T47D (cell line): ENCODE measurements at regions not wholly inside any gene's neighbourhood (a gene's known extent, or its start where the extent isn't known, plus 50 kb on each side); places are given as distances from the start of the nearest gene placed in this dataset.

Source experiments
- DNase-seq, 2 experiments: peaks; one replicate each; pipeline versions ENCODE4 v3.0.0 to v3.0.0-alpha.2; 2011 to 2012; ENCODE audit warnings: low read depth in 1 of 2, low spot score in 1 of 2
- JUND ChIP-seq: IDR thresholded peaks from 2 replicates; pipeline ENCODE4 v1.6.1; 2012; ENCODE audit warnings: low read depth
- in situ Hi-C: cut with HindIII; loops from 2 replicates; pipeline ENCODE4 v1.10.0; 2016; ENCODE audit warnings: low sequenced_read_pairs, low pct_unique_long_range_greater_than_20kb

DNA sequence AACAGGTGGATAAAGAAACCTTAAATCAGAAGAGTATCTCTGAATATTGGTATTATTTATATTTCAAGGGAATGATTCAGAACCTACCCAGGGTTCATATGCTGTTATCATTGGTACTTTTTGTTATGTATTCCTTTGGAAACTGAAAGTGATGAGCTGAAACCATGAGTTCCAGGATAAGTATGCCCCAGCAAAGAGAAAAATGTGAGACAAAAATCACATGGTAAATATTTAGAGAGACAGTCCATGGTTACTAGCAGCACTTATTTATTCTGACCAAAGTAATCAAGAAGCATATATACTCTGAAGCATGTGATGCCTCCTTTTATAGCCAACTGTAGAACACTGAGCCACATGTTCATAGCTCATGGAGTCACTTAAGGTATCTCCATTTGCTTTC, 277.7 kb downstream of the ARAP2 start:
- no peak for TF ChIP-seq JUND
- peak in 1 of 2 experiments; percentile 5 for DNase-seq
- in situ Hi-C loops, result no loop called here

DNA sequence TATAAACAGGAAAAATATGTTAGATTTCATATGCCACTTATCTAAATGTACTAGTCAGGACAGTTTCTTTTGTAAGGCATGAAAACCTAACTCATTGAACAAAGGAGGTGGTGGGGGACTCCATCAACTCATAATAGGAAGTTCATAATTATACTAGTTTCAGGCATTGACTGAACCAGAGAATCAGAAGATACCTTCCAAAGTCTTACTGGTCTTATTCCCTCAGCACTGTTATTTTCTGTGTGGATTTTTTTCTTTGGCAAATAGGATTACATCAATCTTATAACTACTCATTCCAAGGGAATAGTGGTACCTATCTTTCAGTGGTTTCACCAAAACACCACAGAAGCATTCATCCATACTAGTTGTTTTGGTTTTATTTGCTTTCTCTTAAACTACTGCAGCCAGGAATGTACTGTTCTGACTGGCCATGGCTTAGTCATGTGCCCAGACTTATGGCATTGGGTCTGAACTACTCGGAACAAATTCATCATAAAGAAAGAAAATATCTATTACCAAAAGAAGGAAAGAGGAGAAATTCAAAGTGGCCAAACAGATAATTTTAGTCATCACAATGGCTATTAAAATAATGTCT, 273.9 kb downstream of the ARAP2 start:
- no peak for DNase-seq
- TF ChIP-seq JUND, result no peak
- in situ Hi-C loops, result no loop called here

DNA sequence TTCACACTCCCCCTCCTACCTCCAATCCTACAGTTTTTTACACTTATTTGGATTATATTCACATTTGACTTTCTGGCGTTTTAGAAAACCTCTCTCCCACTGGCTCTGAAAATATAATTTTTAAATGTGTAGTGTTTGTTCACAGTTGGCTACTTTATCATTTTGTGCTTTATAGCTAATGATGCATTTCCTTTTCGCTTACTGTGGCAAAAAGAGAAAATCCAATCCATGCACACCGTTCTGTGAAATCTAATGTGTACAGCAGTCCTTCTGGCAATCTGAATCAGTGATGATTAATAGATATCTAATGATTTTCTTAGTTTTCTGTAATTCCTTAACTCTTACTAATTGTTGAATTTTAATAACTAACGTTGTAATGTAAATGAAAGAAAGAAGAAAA, 271.5 kb downstream of the ARAP2 start:
- in situ Hi-C loops, result no loop called here
- no peak for DNase-seq
- no peak for TF ChIP-seq JUND

DNA sequence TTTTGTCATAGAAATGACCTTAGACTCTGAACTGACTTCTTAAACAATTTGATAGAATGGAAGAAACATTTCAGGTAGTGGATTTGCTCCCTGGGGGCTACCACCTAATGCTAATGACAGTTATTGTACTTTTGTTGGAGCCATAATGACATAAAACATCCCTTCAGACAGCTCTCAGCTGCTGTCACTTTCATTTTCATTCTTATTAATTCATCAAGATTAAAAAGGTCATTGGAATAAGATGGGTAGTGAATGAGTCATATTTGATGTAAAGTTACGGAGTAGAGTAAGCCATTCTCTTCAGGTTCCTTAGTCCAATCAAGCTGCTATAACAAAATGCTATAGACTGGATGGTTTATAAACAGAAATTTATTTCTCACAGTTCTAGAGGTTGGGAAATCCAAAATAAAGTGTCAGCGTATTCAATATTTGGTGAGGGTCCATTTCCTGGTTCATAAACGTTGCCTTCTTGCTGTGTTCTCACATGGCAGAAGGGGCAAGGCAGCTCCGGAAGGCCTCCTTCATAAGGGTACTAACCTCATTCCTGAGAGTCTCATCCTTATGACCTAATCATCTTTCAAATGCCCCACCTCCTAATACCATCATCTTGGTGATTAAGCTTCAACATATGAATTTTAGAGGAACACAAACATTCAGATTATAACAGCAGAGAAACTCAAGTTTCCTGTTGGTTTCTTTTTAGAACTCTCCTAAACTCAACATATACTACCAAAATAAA, 268.5 kb downstream of the ARAP2 start:
- TF ChIP-seq JUND, result no peak
- in situ Hi-C loops, result no loop called here
- DNase-seq, result no peak

DNA sequence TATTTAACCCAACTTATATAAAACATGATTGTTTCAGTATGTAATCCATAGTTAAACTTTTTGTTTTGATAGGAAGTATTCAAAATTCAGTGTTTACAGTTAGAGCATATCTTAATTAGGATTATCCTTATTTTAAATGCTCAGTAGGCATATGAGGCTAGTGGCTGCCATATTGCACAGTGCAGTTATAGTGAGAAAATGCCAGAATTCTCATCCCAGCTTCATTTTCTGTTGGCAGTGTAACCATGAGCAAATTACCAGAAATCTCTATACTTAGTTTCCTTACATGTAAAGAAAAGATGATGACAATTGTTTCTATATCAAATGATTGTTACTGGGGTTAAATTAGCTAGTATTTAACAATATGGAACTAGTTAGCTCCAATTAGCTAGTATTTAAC, 265.8 kb downstream of the ARAP2 start:
- no peak for TF ChIP-seq JUND
- in situ Hi-C loops, result no loop called here
- DNase-seq, result no peak

DNA sequence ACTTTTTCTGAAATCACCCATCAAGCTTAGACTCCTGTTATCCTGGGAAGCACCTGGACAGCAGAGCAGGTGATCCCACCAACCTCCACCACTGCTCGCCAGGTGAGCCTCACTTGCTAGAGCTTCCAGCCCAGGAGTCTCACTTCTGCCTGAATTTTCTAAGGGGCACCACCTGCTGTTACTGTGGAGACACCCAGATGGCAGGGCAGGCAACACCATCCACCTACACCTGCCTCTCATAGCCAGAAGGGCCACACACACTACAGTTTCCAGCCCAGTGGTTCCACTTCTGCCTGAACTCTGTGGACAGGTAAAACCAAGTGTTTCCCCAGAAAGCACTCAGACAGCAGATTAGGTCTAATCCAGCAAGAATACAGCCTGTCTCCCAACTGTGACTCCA, 262.0 kb downstream of the ARAP2 start:
- in situ Hi-C loops, result no loop called here
- DNase-seq, result no peak
- no peak for TF ChIP-seq JUND

DNA sequence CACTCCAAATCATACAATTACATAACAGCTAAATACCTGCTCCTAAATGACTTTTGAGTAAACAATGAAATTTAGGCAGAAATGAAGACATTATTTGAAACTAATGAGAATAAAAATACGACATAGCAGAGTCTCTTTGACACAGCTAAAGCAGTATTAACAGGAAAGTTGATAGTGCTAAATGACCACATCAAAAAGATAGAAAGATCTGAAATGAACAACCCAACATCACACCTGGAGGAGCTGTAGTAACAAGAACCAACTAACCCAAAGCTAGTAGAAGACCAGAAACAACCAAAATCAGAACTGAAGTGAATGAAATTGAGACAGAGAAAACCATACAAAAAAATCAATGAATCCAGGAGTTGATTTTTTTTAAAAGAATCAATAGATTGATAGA, 257.8 kb downstream of the ARAP2 start:
- in situ Hi-C loops, result no loop called here
- TF ChIP-seq JUND, result no peak
- no peak for DNase-seq

DNA sequence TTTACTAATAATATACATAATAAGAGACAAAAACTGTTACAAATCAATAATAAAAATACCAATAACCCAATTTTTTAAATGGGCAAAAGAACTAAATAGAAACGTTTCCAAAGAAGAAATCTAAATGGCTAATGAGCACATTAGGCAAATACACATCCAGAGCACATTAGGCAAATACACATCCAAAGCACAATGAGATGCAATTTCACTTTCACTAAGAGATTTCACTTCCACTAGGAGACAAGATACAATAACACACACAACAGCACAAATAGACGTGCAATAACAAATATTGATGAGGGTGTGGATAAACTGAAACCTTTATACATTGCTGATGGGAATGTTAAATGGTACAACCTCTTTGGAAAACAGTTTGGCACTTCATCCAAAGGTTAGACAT, 250.7 kb downstream of the ARAP2 start:
- in situ Hi-C loops, result no loop called here
- TF ChIP-seq JUND, result no peak
- DNase-seq, result no peak

DNA sequence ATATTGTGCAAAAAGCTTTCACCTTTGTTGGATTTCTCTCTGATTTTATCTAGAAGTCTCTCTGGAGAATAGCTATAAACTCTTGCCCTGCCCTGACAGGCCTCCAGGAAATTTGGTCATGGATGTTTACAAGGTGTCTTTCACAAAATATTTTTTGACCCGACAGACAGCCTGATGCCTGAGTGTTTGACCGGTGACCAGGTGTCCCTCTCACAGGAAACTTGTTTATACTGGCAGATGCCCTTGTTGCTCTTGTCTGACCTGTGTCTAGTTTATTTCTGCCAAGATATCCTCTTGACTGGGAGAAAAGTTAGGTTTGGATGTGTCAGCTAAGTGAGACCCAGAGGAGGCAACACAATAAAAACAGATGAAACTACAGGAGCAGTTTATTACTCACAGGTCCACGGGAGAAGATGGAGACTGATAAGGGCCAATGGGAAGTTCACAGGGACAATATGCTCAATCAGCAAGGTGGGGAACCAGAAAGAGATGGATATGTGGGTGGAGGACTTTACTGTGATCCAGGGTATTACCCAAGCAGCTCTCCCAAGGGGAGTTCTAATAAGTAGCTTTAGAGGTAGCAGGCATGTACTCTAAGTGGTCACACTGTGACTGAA, 243.3 kb downstream of the ARAP2 start:
- in situ Hi-C loops, result no loop called here
- no peak for TF ChIP-seq JUND
- no peak for DNase-seq

DNA sequence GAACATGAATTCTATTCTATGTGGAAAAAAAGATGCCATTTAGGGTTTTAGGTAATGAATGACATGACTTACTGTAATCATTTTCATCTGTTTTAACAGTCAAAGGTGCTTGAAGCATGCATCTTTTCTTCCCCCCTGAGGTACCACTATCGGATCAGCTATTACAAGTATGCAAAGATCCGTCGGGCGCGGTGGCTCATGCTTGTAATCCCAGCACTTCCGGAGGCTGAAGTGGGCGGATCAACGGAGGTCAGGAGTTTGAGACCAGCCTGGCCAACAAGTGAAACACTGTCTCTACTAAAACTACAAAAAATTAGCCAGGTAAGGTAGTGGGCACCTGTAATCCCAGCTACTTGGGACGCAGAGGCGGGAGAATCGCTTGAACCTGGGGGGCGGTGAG, 241.3 kb downstream of the ARAP2 start:
- in situ Hi-C loops, result no loop called here
- no peak for DNase-seq
- TF ChIP-seq JUND, result no peak

DNA sequence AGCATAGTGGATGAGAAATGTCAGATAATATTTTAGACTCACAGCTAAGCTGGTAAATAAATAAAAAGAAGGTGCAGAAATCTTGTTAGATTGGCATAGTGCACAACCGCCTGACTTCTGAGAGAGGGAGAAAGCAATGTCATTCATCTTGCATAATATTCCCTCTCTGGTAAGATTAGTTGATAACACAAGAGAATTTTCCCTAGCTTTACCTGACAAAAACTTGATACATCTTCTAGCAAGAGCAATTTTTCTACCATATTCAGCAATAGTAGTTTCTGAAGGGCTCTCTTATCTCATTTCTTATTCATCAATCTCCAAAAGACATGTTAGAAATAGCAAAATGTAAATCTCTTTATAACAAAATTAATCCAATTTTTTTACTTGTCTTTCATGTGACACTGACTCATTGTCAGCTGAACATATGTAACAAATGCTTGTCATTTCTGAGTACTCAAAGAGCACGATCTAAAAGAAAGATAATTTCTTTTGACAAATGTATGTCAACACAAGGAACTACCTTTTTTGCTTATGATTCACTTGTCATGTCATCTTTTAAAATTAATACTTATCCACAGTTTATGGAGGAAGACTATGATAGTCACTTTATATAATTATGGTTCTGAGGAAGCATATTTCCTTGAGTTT, 240.0 kb downstream of the ARAP2 start:
- no peak for DNase-seq
- TF ChIP-seq JUND, result no peak
- in situ Hi-C loops, result no loop called here

DNA sequence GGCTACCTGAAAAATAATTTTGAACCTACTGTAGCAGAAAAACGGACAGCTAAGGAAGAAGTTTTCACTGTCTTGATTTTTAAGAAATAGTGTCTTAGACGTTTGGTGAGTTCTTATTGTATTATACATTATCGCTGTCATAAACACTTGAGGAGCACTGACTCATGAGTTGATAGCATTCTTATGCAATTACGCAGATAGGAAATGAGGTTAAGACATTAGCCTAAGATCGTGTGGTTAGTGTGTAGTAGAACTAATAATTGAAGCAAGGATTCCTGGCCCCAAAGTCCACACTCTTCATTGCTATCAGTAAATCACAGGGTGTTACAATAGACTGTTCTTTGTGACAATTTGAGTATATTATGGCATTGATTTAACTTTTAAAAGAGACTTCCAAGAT, 238.1 kb downstream of the ARAP2 start:
- in situ Hi-C loops, result no loop called here
- no peak for TF ChIP-seq JUND
- DNase-seq, result no peak

DNA sequence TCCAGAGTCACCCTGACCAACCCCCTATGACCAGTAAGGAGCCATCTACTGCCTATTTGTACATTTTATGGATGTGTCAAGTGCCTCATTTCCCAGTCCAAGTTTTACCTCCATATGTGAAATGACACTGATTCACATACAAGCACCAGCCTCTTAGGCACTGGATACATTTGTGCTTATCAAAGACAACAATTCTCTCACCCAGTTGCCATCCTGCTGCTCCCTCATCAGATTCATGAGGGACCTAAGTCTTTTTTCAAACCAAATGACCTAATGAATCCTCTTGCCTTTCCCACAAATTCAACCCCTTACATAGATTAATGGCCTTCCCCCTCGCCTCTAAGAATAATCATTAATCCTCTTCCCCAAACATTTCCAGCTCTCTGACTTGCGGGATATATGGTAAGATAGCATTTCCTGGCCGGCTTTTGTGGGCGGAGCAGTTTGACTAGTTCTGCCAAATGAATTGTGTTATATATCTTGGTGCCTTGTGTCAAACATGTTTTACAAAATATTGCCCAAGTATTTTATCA, 233.9 kb downstream of the ARAP2 start:
- DNase-seq, result no peak
- TF ChIP-seq JUND, result no peak
- in situ Hi-C loops, result no loop called here
